ENCODE measurements at regions not wholly inside any gene's neighbourhood (a gene's known extent, or its start where the extent isn't known, plus 50 kb on each side); places are given as distances from the start of the nearest gene placed in this dataset.

- Histone ChIP-seq H3K9me3 (no peaks in the 10 kb centered on the region), H3K27ac (no peak overlapping the region), H3K27me3 (no peaks in the 10 kb centered on the region), H3K4me1 (no peaks in the 10 kb centered on the region), H3K4me3 (no peak overlapping the region), H3K36me3 (ENCODE audit: low read depth, missing control alignments) (no peaks in the 10 kb centered on the region)
- intact Hi-C loops (cut with DNase I; ENCODE audit: low total_unique reads), result no loop called here
- no peak for TF ChIP-seq CTCF (IDR thresholded peaks at IDR 0.05)
- no peak for TF ChIP-seq POLR2A (IDR thresholded peaks at IDR 0.05)
- DNase-seq, result no peak
Observed at GRCh38 chr18:75959150-75959549, 531.6 kb upstream of the SMIM21 start.

- 75 to 96% methylated on average over 1 of the region's 1 CpG for WGBS, 2 donors
Observed at GRCh38 chr18:75958683-75959082, 531.2 kb upstream of the SMIM21 start.

GRCh38 chr18:75945265-75945933, 517.9 kb upstream of the SMIM21 start:
- Histone ChIP-seq H3K27me3 (no peaks in the 10 kb centered on the region), H3K4me3 (no peak overlapping the region), H3K4me1 (no peaks in the 10 kb centered on the region), H3K27ac (no peak overlapping the region), H3K9me3 (no peaks in the 10 kb centered on the region), H3K36me3 (ENCODE audit: low read depth, missing control alignments) (no peaks in the 10 kb centered on the region)
- DNase-seq, result no peak
- intact Hi-C loops (cut with DNase I; ENCODE audit: low total_unique reads), result no loop called here
- WGBS, 2 donors, result 80 to 91% methylated on average over 5 of the region's 5 CpGs
- no peak for TF ChIP-seq POLR2A (IDR thresholded peaks at IDR 0.05)
- TF ChIP-seq CTCF (IDR thresholded peaks at IDR 0.05), result no peak

More at GRCh38 chr18:75958683-75959082, 531.2 kb upstream of the SMIM21 start:
- H3K27me3 ChIP-seq, result no peaks in the 10 kb centered on the region
- H3K4me3 ChIP-seq, result no peak overlapping the region
- no peak for DNase-seq
- no peaks in the 10 kb centered on the region for H3K4me1 ChIP-seq
- no peaks in the 10 kb centered on the region for H3K9me3 ChIP-seq
- no peak overlapping the region for H3K27ac ChIP-seq
- intact Hi-C loops (cut with DNase I; ENCODE audit: low total_unique reads), result no loop called here
- no peaks in the 10 kb centered on the region for H3K36me3 ChIP-seq (ENCODE audit: low read depth, missing control alignments)
- no peak for TF ChIP-seq POLR2A (IDR thresholded peaks at IDR 0.05)
- no peak for TF ChIP-seq CTCF (IDR thresholded peaks at IDR 0.05)

- DNase-seq, result no peak
- Histone ChIP-seq H3K36me3 (ENCODE audit: low read depth, missing control alignments) (no peaks in the 10 kb centered on the region), H3K27me3 (no peaks in the 10 kb centered on the region), H3K27ac (no peak overlapping the region), H3K9me3 (no peaks in the 10 kb centered on the region), H3K4me3 (no peak overlapping the region), H3K4me1 (no peaks in the 10 kb centered on the region)
- TF ChIP-seq POLR2A (IDR thresholded peaks at IDR 0.05), result no peak
- TF ChIP-seq CTCF (IDR thresholded peaks at IDR 0.05), result no peak
- intact Hi-C loops (cut with DNase I; ENCODE audit: low total_unique reads), result no loop called here
- 55 to 57% methylated on average over 2 of the region's 2 CpGs for WGBS, 2 donors
Observed at GRCh38 chr18:75937306-75937705, 509.8 kb upstream of the SMIM21 start.

- Histone ChIP-seq H3K27ac (no peak overlapping the region), H3K4me1 (no peaks in the 10 kb centered on the region), H3K4me3 (no peak overlapping the region), H3K36me3 (ENCODE audit: low read depth, missing control alignments) (no peaks in the 10 kb centered on the region), H3K27me3 (no peaks in the 10 kb centered on the region), H3K9me3 (no peaks in the 10 kb centered on the region)
- intact Hi-C loops (cut with DNase I; ENCODE audit: low total_unique reads), result no loop called here
- 82 to 83% methylated on average over 1 of the region's 1 CpG for WGBS, 2 donors
- TF ChIP-seq POLR2A (IDR thresholded peaks at IDR 0.05) (no peak), CTCF (IDR thresholded peaks at IDR 0.05) (no peak)
- no peak for DNase-seq
Observed at GRCh38 chr18:75936862-75937261, 509.4 kb upstream of the SMIM21 start.
